ENCODE measurements at regions not wholly inside any gene's neighbourhood (a gene's known extent, or its start where the extent isn't known, plus 50 kb on each side); places are given as distances from the start of the nearest gene placed in this dataset.

DNA sequence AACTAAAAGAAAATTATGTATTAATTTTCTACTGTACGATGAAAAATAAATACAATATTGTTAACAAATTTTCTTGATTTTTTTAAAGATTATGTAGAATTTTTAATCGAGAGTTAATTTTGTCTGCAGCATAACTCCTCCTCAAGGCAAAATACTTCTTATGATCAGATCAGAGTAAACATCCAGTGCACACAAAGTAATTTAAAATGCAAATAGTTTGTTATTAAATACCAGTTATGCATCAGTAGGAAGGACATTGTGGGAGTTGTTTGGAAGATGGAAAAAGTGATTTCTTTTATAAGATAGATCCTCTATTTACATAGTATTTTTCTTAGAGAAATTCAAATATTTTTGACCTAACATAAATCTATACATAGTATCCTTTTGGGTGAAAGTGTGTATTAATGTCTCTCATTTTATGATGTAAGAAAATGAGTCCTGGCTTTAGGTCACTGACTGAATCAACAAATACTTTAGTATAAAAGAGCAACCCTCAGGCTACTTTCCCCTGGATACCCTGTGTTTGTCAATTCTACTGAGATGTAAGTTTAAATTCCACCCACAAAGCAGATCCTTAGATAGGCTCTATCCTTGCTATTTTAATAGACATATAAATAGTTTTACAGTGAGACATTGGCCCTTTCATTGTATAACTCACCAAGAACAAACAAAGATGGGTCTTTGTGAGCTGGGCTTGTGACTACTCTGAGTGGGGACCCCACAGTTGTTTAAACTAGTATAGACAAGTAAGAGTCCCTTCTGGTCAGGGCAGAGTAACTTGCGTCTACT lies 1133.7 kb downstream of the GATA3 start:
- Mint-ChIP-seq H3K4me1 (ENCODE audit: unreplicated experiment) (no peaks in the 10 kb centered on the region), H3K27me3 (ENCODE audit: unreplicated experiment) (no peaks in the 10 kb centered on the region), H3K4me3 (ENCODE audit: unreplicated experiment) (no peak overlapping the region), H3K9me3 (ENCODE audit: unreplicated experiment) (no peaks in the 10 kb centered on the region), H3K27ac (ENCODE audit: unreplicated experiment) (no peak overlapping the region), H3K36me3 (ENCODE audit: low read depth, unreplicated experiment) (no peaks in the 10 kb centered on the region)
- no peak for DNase-seq (ENCODE audit: low spot score)
- TF ChIP-seq, protein P1, sequence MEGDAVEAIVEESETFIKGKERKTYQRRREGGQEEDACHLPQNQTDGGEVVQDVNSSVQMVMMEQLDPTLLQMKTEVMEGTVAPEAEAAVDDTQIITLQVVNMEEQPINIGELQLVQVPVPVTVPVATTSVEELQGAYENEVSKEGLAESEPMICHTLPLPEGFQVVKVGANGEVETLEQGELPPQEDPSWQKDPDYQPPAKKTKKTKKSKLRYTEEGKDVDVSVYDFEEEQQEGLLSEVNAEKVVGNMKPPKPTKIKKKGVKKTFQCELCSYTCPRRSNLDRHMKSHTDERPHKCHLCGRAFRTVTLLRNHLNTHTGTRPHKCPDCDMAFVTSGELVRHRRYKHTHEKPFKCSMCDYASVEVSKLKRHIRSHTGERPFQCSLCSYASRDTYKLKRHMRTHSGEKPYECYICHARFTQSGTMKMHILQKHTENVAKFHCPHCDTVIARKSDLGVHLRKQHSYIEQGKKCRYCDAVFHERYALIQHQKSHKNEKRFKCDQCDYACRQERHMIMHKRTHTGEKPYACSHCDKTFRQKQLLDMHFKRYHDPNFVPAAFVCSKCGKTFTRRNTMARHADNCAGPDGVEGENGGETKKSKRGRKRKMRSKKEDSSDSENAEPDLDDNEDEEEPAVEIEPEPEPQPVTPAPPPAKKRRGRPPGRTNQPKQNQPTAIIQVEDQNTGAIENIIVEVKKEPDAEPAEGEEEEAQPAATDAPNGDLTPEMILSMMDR (IDR thresholded peaks at IDR 0.05; ENCODE audit: unreplicated experiment): no peak

DNA sequence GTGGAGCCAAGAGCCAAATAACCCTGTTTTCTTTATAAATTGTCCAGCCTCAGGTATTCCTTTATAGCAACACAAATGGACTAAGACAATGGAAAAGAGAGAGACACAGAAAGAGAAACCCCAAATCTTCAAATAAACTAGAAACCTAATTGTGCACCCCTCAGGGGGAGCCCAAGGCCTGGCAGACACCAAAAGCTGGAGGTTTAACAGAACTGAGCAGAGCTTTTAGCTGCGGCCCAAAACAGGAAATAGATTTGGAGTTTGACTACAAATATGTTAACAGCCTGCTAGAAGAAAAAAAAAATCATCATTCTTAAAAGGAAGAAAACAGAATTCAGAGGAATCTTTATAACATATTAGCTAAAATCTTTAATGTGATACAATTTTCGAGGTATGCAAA lies 1135.0 kb downstream of the GATA3 start:
- Mint-ChIP-seq H3K27ac (ENCODE audit: unreplicated experiment) (no peak overlapping the region), H3K9me3 (ENCODE audit: unreplicated experiment) (no peaks in the 10 kb centered on the region), H3K4me3 (ENCODE audit: unreplicated experiment) (no peak overlapping the region), H3K27me3 (ENCODE audit: unreplicated experiment) (no peaks in the 10 kb centered on the region), H3K4me1 (ENCODE audit: unreplicated experiment) (no peaks in the 10 kb centered on the region), H3K36me3 (ENCODE audit: low read depth, unreplicated experiment) (no peaks in the 10 kb centered on the region)
- TF ChIP-seq, protein P1 (IDR thresholded peaks at IDR 0.05; ENCODE audit: unreplicated experiment): no peak
- no peak for DNase-seq (ENCODE audit: low spot score)

DNA sequence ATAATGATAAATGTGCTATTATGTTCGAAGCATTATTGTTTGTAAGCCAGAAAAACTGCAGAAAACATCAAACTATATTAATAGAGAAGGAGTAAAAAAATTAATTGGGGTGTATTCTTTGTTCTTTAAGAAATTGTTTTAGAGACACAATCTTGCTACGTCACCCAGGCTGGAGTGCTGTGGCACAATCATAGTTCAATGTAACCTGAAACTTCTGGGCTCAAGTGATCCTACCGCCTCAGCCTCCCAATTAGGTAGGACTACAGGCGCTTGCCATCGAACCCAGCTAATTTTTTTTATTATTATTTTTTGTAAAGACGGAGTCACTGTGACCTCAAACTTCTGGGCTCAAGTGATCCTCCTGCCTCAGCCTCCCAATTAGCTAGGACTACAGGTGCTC lies 1138.6 kb downstream of the GATA3 start:
- Mint-ChIP-seq H3K27me3 (ENCODE audit: unreplicated experiment) (no peaks in the 10 kb centered on the region), H3K4me3 (ENCODE audit: unreplicated experiment) (no peak overlapping the region), H3K27ac (ENCODE audit: unreplicated experiment) (no peak overlapping the region), H3K4me1 (ENCODE audit: unreplicated experiment) (no peaks in the 10 kb centered on the region), H3K9me3 (ENCODE audit: unreplicated experiment) (no peaks in the 10 kb centered on the region), H3K36me3 (ENCODE audit: low read depth, unreplicated experiment) (no peaks in the 10 kb centered on the region)
- no peak for DNase-seq (ENCODE audit: low spot score)
- TF ChIP-seq, protein P1 (IDR thresholded peaks at IDR 0.05; ENCODE audit: unreplicated experiment): no peak

DNA sequence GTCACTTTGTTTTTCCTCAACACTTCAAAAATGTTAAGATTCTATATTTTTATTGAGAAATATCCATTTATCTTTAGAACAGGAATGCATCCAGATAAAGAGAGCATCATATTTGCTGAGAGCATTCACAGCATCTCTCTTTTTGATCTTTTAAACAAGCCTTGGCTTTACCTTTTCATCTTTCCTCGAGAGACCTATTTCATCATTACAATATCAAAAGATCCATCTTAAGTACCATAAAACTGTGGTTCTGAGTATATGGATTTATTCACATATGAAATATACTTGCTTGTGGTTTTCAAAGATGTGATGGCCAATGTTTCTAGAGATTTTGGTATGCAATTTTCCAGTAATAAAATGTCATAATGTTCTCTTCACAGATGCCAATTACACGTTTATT lies 1140.9 kb downstream of the GATA3 start:
- Mint-ChIP-seq H3K27ac (ENCODE audit: unreplicated experiment) (no peak overlapping the region), H3K27me3 (ENCODE audit: unreplicated experiment) (no peaks in the 10 kb centered on the region)
- TF ChIP-seq, protein P1 (IDR thresholded peaks at IDR 0.05; ENCODE audit: unreplicated experiment): no peak

DNA sequence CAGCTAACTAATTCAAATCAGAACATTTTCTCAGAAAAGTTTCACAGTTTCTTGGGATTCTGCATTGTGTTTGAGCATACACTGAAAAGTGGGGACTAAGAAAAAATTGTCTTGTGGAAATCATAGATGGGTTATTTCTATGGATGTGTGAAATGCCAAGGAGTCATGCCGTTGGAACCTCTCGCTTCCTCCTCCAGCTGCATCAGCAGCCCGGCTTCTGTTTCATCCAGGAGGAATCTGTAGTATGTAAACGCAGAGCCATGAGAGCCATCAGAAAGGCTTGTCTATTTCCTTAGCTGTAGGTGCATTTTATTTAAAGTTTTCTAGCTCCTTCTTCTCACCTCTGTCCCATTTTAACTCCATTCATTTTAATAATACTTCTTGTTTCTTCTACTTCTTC lies 1144.1 kb downstream of the GATA3 start:
- Mint-ChIP-seq H3K36me3 (ENCODE audit: low read depth, unreplicated experiment) (no peaks in the 10 kb centered on the region), H3K27me3 (ENCODE audit: unreplicated experiment) (no peaks in the 10 kb centered on the region), H3K9me3 (ENCODE audit: unreplicated experiment) (no peaks in the 10 kb centered on the region), H3K4me3 (ENCODE audit: unreplicated experiment) (no peak overlapping the region), H3K27ac (ENCODE audit: unreplicated experiment) (no peak overlapping the region), H3K4me1 (ENCODE audit: unreplicated experiment) (no peaks in the 10 kb centered on the region)
- no peak for DNase-seq (ENCODE audit: low spot score)
- TF ChIP-seq, protein P1 (IDR thresholded peaks at IDR 0.05; ENCODE audit: unreplicated experiment): no peak

More for the DNA sequence above, 1140.9 kb downstream of the GATA3 start:
- no peaks in the 10 kb centered on the region for H3K9me3 Mint-ChIP-seq (ENCODE audit: unreplicated experiment)
- H3K36me3 Mint-ChIP-seq (ENCODE audit: low read depth, unreplicated experiment): no peaks in the 10 kb centered on the region
- no peak for DNase-seq (ENCODE audit: low spot score)
- H3K4me1 Mint-ChIP-seq (ENCODE audit: unreplicated experiment): no peaks in the 10 kb centered on the region
- no peak overlapping the region for H3K4me3 Mint-ChIP-seq (ENCODE audit: unreplicated experiment)
